Adrenal gland (tissue), 5 donors: ENCODE measurements at regions not wholly inside any gene's neighbourhood (a gene's known extent, or its start where the extent isn't known, plus 50 kb on each side); places are given as distances from the start of the nearest gene placed in this dataset.

Experiments used
- CTCF ChIP-seq, 6 experiments: fragments of 450-650 bp in 4 of 6; fragments of 200-600 bp in 2 of 6; sonication (generic) in 1 of 6; IDR thresholded peaks; 1 replicate in 5 of 6; 2 replicates in 1 of 6; pipeline versions ENCODE4 v1.5.1 to v1.8.0; 2016 to 2021; ENCODE audit warnings: antibody characterized with exemption in 6 of 6, mild to moderate bottlenecking in 2 of 6, moderate library complexity in 1 of 6
- POLR2A ChIP-seq, 2 donors: fragments of 450-650 bp; IDR thresholded peaks; one replicate each; pipeline ENCODE4 v1.6.1; 2017; ENCODE audit warnings: antibody characterized with exemption in 2 of 2, mild to moderate bottlenecking in 2 of 2, moderate library complexity in 1 of 2
- donor health status: DM: no; HTN: no; CAD: no.

- TF ChIP-seq CTCF (IDR thresholded peaks at IDR 0.05): no peak
- TF ChIP-seq POLR2A (IDR thresholded peaks at IDR 0.05): no peak
These were observed 108.2 kb downstream of the NCOR2 start for GRCh38 chr12:124458992-124459851.
